ENCODE measurements at regions not wholly inside any gene's neighbourhood (a gene's known extent, or its start where the extent isn't known, plus 50 kb on each side); places are given as distances from the start of the nearest gene placed in this dataset.

- no peak overlapping the region for H3K9ac ChIP-seq
- H3K9me3 ChIP-seq, result peaks cover 1% of the 10 kb centered on the region
- H3K4me3 ChIP-seq, result no peak overlapping the region
- no peaks in the 10 kb centered on the region for H3K36me3 ChIP-seq
- H3K4me1 ChIP-seq, result peaks cover 22% of the 10 kb centered on the region
- peak overlapping the region; percentile 47 for H3K4me2 ChIP-seq
- no peak overlapping the region for H3K27ac ChIP-seq
- no peaks in the 10 kb centered on the region for H4K20me1 ChIP-seq
- no peak for TF ChIP-seq Cebpa-rat (IDR thresholded peaks at IDR 0.05)
- no peaks in the 10 kb centered on the region for H3K27me3 ChIP-seq
These were observed 250.6 kb downstream of the DAD1 start for GRCh38 chr14:22338381-22338780.

DNA sequence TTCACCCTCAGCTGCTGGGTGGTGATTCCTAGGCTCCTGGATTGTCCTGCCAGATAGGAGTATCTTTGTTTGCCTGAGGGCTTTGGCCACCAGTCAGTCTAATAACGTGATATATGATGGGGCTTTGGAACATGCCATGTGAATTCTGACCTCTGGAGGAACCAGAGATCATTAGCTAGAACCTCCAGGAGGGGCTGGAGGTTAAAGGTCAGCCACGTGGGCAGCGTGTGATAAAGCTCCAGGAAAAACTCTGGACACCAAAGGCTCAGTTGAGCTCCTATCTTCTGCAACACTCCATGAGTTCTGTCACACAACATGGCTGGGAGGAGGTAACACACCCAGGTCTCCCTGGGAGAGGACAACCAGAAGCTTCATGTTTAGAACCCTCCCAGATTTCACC lies 251.1 kb downstream of the DAD1 start:
- TF ChIP-seq Cebpa-rat (IDR thresholded peaks at IDR 0.05), result no peak
- Histone ChIP-seq H3K4me2 (peak overlapping the region; percentile 47), H3K9ac (no peak overlapping the region), H3K9me3 (no peaks in the 10 kb centered on the region), H3K4me3 (no peak overlapping the region), H3K4me1 (peaks cover 22% of the 10 kb centered on the region), H3K36me3 (no peaks in the 10 kb centered on the region), H3K27ac (no peak overlapping the region), H3K27me3 (no peaks in the 10 kb centered on the region), H4K20me1 (no peaks in the 10 kb centered on the region)

DNA sequence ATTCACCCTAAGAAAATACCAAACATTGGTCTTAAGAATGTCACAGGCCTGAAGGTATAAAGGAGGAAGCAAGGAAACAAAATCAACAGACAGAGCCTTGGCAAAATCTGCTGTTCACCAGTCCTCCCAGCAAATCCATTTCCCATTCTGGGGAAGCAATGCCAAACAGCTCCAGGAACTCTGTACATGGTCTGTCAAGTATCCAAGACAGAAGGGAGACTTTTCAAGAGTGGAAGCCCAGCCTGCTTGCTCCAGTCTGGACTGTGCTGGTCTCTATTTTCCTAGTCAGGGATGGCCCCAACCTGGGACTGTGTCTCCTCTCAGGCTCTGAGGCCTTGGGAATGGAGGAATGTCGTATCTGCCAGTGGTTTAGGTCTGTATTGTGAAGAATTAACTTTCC lies 251.5 kb downstream of the DAD1 start:
- H4K20me1 ChIP-seq, result no peaks in the 10 kb centered on the region
- H3K9ac ChIP-seq, result no peak overlapping the region
- no peaks in the 10 kb centered on the region for H3K36me3 ChIP-seq
- peaks cover 22% of the 10 kb centered on the region for H3K4me1 ChIP-seq
- H3K4me3 ChIP-seq, result no peak overlapping the region
- no peak for TF ChIP-seq Cebpa-rat (IDR thresholded peaks at IDR 0.05)
- H3K4me2 ChIP-seq, result no peak overlapping the region
- H3K27ac ChIP-seq, result no peak overlapping the region
- H3K27me3 ChIP-seq, result no peaks in the 10 kb centered on the region
- no peaks in the 10 kb centered on the region for H3K9me3 ChIP-seq

- Histone ChIP-seq H3K4me3 (no peak overlapping the region), H3K9ac (no peak overlapping the region), H3K4me2 (no peak overlapping the region)
These were observed 253.0 kb downstream of the DAD1 start for GRCh38 chr14:22336031-22336430.

DNA sequence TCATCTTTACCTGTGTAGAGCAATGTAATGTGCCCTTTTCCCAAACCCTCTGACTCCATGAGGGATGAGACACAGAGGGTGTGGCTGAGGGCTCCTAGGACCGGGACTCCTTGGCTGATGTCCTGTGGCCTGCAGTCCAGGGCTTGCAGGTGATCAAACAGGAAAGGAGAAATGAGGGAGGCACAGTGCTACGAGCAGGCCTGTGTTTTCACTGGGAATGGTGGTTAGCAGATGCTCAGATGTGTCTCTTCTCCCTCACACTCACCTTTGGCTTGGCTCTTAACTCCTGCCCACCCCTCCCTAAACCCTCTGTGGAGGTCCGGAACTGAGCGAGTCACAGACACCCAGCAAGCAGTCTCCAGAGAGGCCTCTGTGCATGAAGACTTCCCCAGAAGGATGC lies 254.4 kb downstream of the DAD1 start:
- no peak for TF ChIP-seq Cebpa-rat (IDR thresholded peaks at IDR 0.05)
- no peak overlapping the region for H3K4me2 ChIP-seq
- peaks cover 16% of the 10 kb centered on the region for H3K4me1 ChIP-seq
- no peaks in the 10 kb centered on the region for H3K27me3 ChIP-seq
- no peaks in the 10 kb centered on the region for H3K36me3 ChIP-seq
- H3K27ac ChIP-seq, result no peak overlapping the region
- H3K9ac ChIP-seq, result no peak overlapping the region
- H3K4me3 ChIP-seq, result no peak overlapping the region
- H4K20me1 ChIP-seq, result no peaks in the 10 kb centered on the region
- H3K9me3 ChIP-seq, result peaks cover 4% of the 10 kb centered on the region

More at GRCh38 chr14:22336031-22336430, 253.0 kb downstream of the DAD1 start:
- H3K9me3 ChIP-seq, result no peaks in the 10 kb centered on the region
- no peaks in the 10 kb centered on the region for H4K20me1 ChIP-seq
- no peaks in the 10 kb centered on the region for H3K36me3 ChIP-seq
- no peaks in the 10 kb centered on the region for H3K27me3 ChIP-seq
- no peak overlapping the region for H3K27ac ChIP-seq
- H3K4me1 ChIP-seq, result peaks cover 22% of the 10 kb centered on the region
- no peak for TF ChIP-seq Cebpa-rat (IDR thresholded peaks at IDR 0.05)

DNA sequence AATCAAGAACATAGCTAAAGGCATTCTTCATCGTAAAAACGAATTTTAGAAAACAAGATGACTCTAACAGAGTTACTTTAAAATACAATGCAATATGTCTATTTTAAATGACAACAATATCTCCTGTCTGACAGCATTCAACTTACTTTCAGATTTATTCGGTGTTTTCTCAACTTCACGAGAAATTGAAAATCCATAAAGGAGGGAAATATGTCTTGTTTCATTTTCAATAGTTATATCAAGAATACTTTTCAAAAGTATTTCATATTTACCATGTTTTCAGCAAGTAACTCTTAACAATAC lies 254.8 kb downstream of the DAD1 start:
- H4K20me1 ChIP-seq, result no peaks in the 10 kb centered on the region
- no peak overlapping the region for H3K4me3 ChIP-seq
- H3K4me1 ChIP-seq, result peaks cover 12% of the 10 kb centered on the region
- H3K4me2 ChIP-seq, result no peak overlapping the region
- no peak overlapping the region for H3K27ac ChIP-seq
- H3K9ac ChIP-seq, result no peak overlapping the region
- no peaks in the 10 kb centered on the region for H3K27me3 ChIP-seq
- no peak for TF ChIP-seq Cebpa-rat (IDR thresholded peaks at IDR 0.05)
- peaks cover 8% of the 10 kb centered on the region for H3K9me3 ChIP-seq
- H3K36me3 ChIP-seq, result no peaks in the 10 kb centered on the region

DNA sequence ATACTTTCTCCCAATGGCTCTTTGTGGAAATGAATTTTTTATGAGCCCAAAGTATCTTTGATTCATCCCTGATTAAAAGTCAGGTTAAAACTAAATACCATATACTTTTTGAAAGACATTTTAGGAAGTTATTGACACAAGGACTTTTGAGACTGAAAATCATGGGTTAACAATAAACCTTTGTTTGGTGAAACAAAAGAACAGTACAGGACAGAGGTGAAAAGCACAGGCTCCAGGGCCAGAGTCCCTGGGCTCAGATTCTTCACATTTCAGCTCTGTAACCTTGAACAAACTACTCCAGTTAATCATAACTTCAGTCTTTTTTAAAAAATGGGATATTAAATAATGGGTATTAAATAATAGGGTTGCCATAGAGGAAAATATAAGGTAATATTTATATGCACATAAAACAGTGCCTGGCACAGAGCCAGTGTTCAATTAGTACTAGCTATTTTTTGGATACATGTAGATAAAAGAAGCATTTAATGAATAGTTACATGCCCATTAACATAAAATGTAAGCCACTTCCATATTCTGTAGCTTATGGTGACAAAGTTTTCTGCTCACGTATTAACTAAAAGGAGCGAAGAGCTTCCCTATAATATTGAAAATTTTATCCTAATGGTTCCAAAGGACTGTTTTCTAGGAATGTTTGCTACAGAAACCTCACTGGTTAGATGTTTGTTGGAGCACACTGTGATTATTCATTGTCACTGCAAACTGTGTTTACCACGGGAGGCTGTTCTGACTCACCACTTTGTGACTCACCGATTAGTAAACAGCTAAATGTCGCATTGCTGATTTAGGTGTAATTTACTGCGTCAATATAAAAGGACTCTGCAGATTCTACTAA lies 255.4 kb downstream of the DAD1 start:
- no peaks in the 10 kb centered on the region for H4K20me1 ChIP-seq
- H3K4me3 ChIP-seq, result no peak overlapping the region
- H3K27me3 ChIP-seq, result no peaks in the 10 kb centered on the region
- no peak overlapping the region for H3K27ac ChIP-seq
- H3K9ac ChIP-seq, result no peak overlapping the region
- peaks cover 7% of the 10 kb centered on the region for H3K4me1 ChIP-seq
- H3K36me3 ChIP-seq, result no peaks in the 10 kb centered on the region
- TF ChIP-seq Cebpa-rat (IDR thresholded peaks at IDR 0.05), result no peak
- H3K4me2 ChIP-seq, result no peak overlapping the region
- peaks cover 14% of the 10 kb centered on the region for H3K9me3 ChIP-seq

GRCh38 chr14:22332686-22333421 lies 256.2 kb downstream of the DAD1 start:
- Histone ChIP-seq H3K27ac (no peak overlapping the region), H3K9me3 (peaks cover 17% of the 10 kb centered on the region), H3K4me2 (no peak overlapping the region), H3K36me3 (no peaks in the 10 kb centered on the region), H3K4me3 (no peak overlapping the region), H3K4me1 (no peaks in the 10 kb centered on the region), H4K20me1 (no peaks in the 10 kb centered on the region), H3K27me3 (no peaks in the 10 kb centered on the region), H3K9ac (no peak overlapping the region)
- no peak for TF ChIP-seq Cebpa-rat (IDR thresholded peaks at IDR 0.05)

GRCh38 chr14:22329371-22329770 lies 259.7 kb downstream of the DAD1 start:
- H3K4me1 ChIP-seq, result no peaks in the 10 kb centered on the region
- H3K27ac ChIP-seq, result no peak overlapping the region
- H3K9ac ChIP-seq, result no peak overlapping the region
- H4K20me1 ChIP-seq, result no peaks in the 10 kb centered on the region
- H3K4me3 ChIP-seq, result no peak overlapping the region
- H3K4me2 ChIP-seq, result no peak overlapping the region
- H3K27me3 ChIP-seq, result no peaks in the 10 kb centered on the region
- no peaks in the 10 kb centered on the region for H3K36me3 ChIP-seq
- no peak for TF ChIP-seq Cebpa-rat (IDR thresholded peaks at IDR 0.05)
- peaks cover 19% of the 10 kb centered on the region for H3K9me3 ChIP-seq

DNA sequence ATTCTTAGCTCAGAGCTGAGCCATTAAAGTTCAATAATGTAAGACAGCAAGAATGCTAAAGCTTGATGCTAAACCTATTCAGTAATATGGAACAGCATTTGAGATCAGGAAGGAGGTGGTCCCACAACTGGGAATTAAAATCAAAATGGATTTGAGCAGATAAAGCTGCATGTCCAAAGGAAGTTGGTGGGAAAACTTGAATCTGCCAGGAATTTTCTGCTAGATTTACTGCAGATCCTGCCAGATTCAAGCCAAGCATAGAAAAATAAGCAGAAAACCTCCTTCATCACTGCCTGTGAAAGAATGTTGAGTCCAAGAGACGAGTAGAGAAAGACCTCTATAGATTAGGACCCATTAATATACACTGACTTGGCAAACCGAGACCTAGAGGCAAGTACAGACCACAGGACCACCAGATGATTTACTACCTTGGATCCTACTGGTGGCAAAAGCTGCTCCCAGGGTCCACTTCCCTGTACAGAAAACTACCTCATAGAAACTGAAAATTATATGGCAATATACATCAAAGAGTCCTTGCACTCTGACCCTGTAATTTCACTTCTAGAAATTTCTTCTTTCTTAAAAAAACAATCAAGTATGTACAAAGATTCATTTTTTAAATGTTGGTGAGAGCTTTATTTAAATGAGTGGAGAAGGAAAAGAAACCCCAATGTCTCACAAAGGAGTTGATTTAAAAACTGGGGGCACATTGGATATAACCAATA lies 263.2 kb downstream of the DAD1 start:
- no peaks in the 10 kb centered on the region for H3K4me1 ChIP-seq
- no peak overlapping the region for H3K27ac ChIP-seq
- peaks cover 19% of the 10 kb centered on the region for H3K9me3 ChIP-seq
- H3K9ac ChIP-seq, result no peak overlapping the region
- no peaks in the 10 kb centered on the region for H4K20me1 ChIP-seq
- no peak overlapping the region for H3K4me3 ChIP-seq
- H3K36me3 ChIP-seq, result no peaks in the 10 kb centered on the region
- no peak for TF ChIP-seq Cebpa-rat (IDR thresholded peaks at IDR 0.05)
- H3K27me3 ChIP-seq, result no peaks in the 10 kb centered on the region
- no peak overlapping the region for H3K4me2 ChIP-seq

Data from BLaER1 (cell line).